Tibial artery (tissue), 4 donors: ENCODE measurements at regions not wholly inside any gene's neighbourhood (a gene's known extent, or its start where the extent isn't known, plus 50 kb on each side); places are given as distances from the start of the nearest gene placed in this dataset.

Experiments used
- DNase-seq, 2 donors: peaks; one replicate each; pipeline ENCODE4 v3.0.0-alpha.2; 2019
- H3K27ac ChIP-seq, 2 donors: fragments of 200-600 bp; sonication (generic) in 1 of 2; 1 replicate in 1 of 2; 2 replicates in 1 of 2; pipeline ENCODE4 v1.5.1; 2018 to 2019; ENCODE audit warnings: mild to moderate bottlenecking in 1 of 2
- H3K27me3 ChIP-seq, 2 donors: fragments of 200-600 bp; sonication (generic) in 1 of 2; one replicate each; pipeline versions ENCODE4 v1.5.1 to v1.6.0; 2016 to 2019
- H3K36me3 ChIP-seq, 3 donors: fragments of 200-600 bp; sonication (generic) in 2 of 3; one replicate each; pipeline ENCODE4 v1.5.1; 2016 to 2019; ENCODE audit warnings: mild to moderate bottlenecking in 2 of 3
- H3K4me1 ChIP-seq, 4 donors: fragments of 200-600 bp; sonication (generic) in 2 of 4; 1 replicate in 3 of 4; 2 replicates in 1 of 4; pipeline ENCODE4 v1.5.1; 2016 to 2019
- H3K4me3 ChIP-seq, 2 donors: fragments of 200-600 bp; sonication (generic) in 1 of 2; 1 replicate in 1 of 2; 2 replicates in 1 of 2; pipeline ENCODE4 v1.5.1; 2018 to 2019; ENCODE audit warnings: mild to moderate bottlenecking in 2 of 2
- H3K9me3 ChIP-seq, 3 donors: fragments of 200-600 bp; sonication (generic) in 1 of 3; one replicate each; pipeline ENCODE4 v1.5.1; 2016 to 2019
- intact Hi-C: fragments of 100-400 bp; cut with DNase I; formaldehyde crosslinking; loops from one replicate; pipeline ENCODE4 v1.15.0; 2023; ENCODE audit warnings: low total_unique reads
- TF ChIP-seq, protein P1 (sequence below), 2 experiments: fragments of 200-600 bp in 1 of 2; fragments of 450-650 bp in 1 of 2; IDR thresholded peaks; one replicate each; pipeline ENCODE4 v1.5.1; 2017 to 2019; ENCODE audit warnings: antibody characterized with exemption in 2 of 2, mild to moderate bottlenecking in 1 of 2, moderate library complexity in 1 of 2

DNA sequence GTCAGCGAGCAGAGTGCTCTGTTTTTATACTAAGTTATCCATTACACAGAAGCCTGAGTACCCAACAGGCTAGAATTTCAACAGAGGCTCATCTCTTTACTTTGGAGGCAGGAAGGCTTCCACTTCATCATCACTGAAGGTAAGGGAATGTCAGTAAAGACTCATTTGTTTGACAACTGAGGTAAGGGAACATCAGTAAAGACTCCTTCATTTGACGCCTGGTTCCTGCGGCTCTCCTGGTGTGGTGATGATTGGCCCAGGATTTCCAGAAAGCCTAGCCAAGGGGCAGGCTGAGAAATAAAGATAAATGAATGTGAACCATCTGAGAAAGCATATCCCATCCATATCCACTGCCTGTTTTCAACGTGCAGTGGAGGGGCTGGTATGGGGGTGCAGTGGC is 244.6 kb upstream of the ECI2 start:
- DNase-seq = no peak
- H3K36me3 ChIP-seq = no peaks in the 10 kb centered on the region
- TF ChIP-seq, protein P1, sequence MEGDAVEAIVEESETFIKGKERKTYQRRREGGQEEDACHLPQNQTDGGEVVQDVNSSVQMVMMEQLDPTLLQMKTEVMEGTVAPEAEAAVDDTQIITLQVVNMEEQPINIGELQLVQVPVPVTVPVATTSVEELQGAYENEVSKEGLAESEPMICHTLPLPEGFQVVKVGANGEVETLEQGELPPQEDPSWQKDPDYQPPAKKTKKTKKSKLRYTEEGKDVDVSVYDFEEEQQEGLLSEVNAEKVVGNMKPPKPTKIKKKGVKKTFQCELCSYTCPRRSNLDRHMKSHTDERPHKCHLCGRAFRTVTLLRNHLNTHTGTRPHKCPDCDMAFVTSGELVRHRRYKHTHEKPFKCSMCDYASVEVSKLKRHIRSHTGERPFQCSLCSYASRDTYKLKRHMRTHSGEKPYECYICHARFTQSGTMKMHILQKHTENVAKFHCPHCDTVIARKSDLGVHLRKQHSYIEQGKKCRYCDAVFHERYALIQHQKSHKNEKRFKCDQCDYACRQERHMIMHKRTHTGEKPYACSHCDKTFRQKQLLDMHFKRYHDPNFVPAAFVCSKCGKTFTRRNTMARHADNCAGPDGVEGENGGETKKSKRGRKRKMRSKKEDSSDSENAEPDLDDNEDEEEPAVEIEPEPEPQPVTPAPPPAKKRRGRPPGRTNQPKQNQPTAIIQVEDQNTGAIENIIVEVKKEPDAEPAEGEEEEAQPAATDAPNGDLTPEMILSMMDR (IDR thresholded peaks at IDR 0.05) = no peak
- intact Hi-C loops = no loop called here
- no peak overlapping the region for H3K4me3 ChIP-seq
- H3K27me3 ChIP-seq = peaks cover 0 to 5% of the 10 kb centered on the region in 2 donors
- H3K27ac ChIP-seq = no peak overlapping the region
- no peaks in the 10 kb centered on the region for H3K4me1 ChIP-seq
- H3K9me3 ChIP-seq = peaks cover 0 to 17% (median 12%) of the 10 kb centered on the region in 3 donors

DNA sequence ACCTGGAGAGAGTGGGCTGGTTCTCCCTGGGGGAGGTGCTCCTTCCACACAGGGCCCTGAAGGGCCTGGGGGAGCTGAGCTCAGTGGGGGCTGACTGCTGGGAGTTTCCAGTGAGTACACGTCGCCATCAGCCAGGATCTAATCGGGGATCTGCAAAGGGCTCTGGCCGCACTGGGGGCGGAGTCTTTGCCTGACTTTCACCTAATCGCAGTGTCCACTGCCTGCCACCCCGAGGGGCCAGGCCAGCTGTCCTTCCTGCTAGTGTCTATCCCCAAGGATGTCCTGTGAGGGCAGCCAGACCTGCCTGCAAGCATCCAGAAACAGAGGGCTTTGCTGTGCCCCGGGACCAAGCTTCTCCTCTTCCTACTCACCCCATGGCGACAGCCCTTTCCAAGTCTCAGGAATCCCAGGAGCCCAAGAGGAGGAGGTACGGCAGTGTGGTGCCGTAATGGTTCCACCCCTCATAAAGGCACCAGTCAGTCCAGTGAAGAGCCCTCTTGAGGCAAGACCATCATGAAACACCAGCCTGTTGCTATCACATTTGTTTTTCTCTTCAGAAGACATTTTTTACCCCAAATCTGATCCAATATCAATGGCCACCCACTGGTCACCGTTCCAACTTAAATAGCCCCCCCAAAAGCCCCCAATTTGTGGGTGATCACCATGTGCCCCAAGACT is 243.1 kb upstream of the ECI2 start:
- peaks cover 0 to 5% of the 10 kb centered on the region in 2 donors for H3K27me3 ChIP-seq
- peaks cover 0 to 3% (median 0%) of the 10 kb centered on the region in 3 donors for H3K9me3 ChIP-seq
- intact Hi-C loops = no loop called here

DNA sequence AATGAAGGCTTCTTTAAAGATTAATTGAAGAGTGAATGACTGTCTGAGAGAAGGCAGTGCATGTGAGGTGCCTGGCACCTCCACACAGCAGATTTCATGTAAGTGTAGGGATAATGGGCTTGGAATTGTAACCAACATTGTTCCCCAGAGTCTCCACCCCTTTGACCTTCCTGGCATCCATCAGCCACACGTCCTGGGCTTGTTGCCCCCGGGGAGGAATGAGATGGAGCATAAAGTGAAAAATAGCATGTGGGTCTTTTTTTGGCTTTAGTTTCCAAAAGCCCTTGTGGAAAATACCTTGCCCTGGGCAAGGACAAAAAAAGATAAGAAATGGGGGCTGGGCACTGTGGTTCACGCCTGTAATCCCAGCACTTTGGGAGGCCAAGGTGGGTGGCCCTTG is 242.2 kb upstream of the ECI2 start:
- no peaks in the 10 kb centered on the region for H3K36me3 ChIP-seq
- no peaks in the 10 kb centered on the region for H3K4me1 ChIP-seq
- no peak for DNase-seq
- H3K4me3 ChIP-seq = no peak overlapping the region
- TF ChIP-seq, protein P1 (IDR thresholded peaks at IDR 0.05) = no peak
- H3K27ac ChIP-seq = no peak overlapping the region
- no peaks in the 10 kb centered on the region for H3K9me3 ChIP-seq
- intact Hi-C loops = no loop called here
- peaks cover 0 to 5% of the 10 kb centered on the region in 2 donors for H3K27me3 ChIP-seq

More for the DNA sequence above, 243.1 kb upstream of the ECI2 start:
- Histone ChIP-seq H3K27ac (no peak overlapping the region), H3K4me3 (no peak overlapping the region), H3K4me1 (no peaks in the 10 kb centered on the region), H3K36me3 (no peaks in the 10 kb centered on the region)
- no peak for DNase-seq
- TF ChIP-seq, protein P1 (IDR thresholded peaks at IDR 0.05) = no peak

DNA sequence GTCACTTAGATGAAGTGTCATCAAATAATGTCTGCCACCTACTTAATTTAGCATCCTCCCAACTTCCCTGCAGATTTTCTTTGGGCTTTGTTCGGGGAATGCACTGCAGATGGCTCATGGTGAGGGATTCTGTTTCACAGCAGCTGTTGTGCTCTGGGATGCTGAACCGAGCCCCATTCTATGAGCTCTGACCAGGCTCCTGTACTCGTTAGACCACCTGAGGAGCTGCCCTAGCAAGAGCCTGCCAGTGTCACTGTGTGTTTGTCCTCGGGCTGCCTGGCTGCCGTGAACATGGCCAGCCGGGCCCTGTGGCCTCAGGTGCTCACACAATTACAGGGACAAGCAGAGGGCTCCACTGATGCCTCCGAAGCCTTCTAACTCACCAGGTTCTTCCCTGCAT is 238.8 kb upstream of the ECI2 start:
- H3K9me3 ChIP-seq = no peaks in the 10 kb centered on the region
- H3K27me3 ChIP-seq = peaks cover 0 to 5% of the 10 kb centered on the region in 2 donors
- intact Hi-C loops = no loop called here
- H3K27ac ChIP-seq = no peak overlapping the region
- no peaks in the 10 kb centered on the region for H3K36me3 ChIP-seq
- peaks cover 0 to 11% (median 0%) of the 10 kb centered on the region in 4 donors for H3K4me1 ChIP-seq
- DNase-seq = no peak
- TF ChIP-seq, protein P1 (IDR thresholded peaks at IDR 0.05) = no peak
- H3K4me3 ChIP-seq = no peak overlapping the region

DNA sequence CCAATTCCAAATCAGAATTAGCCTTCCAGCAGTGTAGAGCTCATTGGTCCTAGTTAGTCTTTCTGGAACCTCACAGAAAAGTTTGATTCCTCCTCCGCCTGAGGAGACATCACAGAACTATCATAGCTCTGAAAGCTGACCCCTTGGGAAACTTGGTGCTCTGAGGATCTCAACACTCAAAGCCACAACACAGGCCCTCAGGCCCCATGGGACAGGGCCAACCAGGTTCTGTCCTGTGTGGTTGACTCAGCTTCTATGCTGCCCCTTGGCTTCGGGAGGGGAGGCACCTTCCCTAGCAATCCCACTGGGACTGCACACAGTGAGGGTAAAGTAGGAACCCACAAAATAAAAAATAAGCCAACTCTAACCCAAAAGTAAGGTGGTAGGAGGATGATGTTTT is 237.5 kb upstream of the ECI2 start:
- no peaks in the 10 kb centered on the region for H3K9me3 ChIP-seq
- DNase-seq = no peak
- H3K27ac ChIP-seq = no peak overlapping the region
- TF ChIP-seq, protein P1 (IDR thresholded peaks at IDR 0.05) = no peak
- no peaks in the 10 kb centered on the region for H3K27me3 ChIP-seq
- H3K4me3 ChIP-seq = no peak overlapping the region
- intact Hi-C loops = no loop called here
- H3K36me3 ChIP-seq = no peaks in the 10 kb centered on the region
- peaks cover 0 to 11% (median 0%) of the 10 kb centered on the region in 4 donors for H3K4me1 ChIP-seq
